Stimulated activated naive CD4-positive, alpha-beta T cell (primary cell): ENCODE measurements at regions not wholly inside any gene's neighbourhood (a gene's known extent, or its start where the extent isn't known, plus 50 kb on each side); places are given as distances from the start of the nearest gene placed in this dataset.
"Not testable (repeated sequence)": the region's sequence is repeated elsewhere in the genome, so short reads cannot be mapped to it uniquely, and the experiment has no call there.

Experiments
- DNase-seq, 6 experiments: peaks; one replicate each; lab custom pipeline; 2025; lab: John Stamatoyannopoulos, UW

DNA sequence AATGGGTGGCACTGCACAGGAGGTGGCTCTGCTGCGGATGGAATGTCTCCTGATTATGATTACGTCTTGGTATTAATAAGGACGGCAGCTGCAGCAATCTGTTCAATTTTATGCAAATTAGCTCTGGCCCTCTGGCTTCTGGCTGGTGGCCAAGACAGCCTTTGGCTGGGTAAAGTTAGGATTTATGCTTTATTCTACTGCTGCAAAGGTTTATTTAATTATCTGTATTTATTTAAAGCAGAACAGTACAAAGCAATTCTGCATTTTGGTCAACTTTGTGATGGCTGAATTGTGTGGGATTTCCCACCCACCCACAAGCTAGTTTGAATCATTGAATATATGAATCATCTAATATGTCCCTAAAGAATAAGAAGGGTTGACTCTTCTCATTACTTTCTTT lies 745.6 kb upstream of the FAM241A start:
- DNase-seq: no peak

DNA sequence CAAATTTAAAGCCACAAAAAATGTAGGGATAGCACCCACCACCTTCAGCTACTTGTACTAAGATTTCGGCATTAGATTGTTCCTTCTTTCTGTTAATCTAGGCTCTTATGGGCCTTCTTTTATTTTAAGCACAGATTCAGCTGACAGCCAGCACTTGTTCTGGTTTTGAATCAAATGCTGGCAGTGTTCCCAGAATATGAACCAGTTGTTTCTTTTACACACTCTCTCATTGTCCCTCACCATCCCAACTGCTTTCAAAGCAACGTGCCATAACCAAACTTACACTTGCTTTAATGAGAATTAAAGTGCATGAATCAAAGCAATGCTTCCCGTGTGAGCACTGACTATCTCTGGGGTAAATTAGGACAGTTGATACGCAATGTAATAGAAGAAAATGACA lies 744.5 kb upstream of the FAM241A start:
- no peak for DNase-seq

DNA sequence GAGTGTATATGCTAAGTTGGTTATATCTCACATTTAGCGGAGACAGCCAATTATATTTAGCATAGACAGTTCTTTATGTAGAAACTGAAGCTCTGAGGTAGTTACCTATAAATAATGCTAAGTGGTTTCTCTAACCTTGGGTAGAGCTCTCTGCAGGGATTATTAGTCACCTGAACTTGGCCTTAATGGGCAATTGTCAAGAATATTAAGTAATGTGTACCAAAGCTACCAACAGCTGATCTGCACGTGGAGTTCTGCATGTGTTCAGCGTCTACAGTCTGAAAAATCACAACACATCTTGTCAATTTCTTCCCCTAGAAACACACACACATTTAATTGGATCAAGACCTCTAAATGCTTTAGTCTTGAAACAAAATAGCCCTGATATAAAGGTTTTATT lies 740.6 kb upstream of the FAM241A start:
- DNase-seq: no peak

DNA sequence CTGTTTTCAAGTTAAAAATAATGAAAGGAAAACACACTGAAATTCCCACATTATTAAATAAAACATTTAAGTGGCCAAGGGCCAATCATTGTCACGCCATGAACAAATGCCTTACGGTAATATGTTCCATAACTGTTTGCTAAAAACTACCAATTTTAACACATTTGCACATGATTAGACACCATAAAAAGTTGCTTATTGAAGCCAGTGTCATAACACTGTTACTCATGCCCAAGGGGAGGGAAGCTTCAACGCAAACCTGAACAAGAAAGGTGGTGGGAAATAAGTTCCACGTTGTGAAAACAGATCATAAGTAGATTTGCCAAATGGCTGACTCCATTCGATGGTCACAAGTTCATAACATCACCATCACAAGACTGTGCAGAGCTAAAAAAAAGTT lies 739.3 kb upstream of the FAM241A start:
- no peak for DNase-seq

DNA sequence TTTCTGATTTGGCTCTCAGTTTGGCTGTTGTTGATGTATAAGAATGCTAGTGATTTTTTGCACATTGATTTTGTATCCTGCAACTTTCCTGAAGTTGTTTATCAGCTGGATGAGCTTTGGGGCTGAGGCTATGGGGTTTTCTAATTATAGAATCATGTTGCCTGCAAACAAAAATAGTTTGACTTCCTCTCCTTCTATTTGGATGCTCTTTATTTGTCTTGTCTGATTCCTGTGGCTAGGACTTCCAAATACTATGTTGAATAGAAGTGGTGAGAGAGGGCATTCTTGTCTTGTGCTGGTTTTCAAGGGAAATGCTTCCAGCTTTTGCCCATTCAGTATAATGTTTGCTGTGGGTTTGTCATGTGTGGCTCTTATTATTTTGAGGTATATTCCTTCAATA lies 734.7 kb upstream of the FAM241A start:
- no peak for DNase-seq

DNA sequence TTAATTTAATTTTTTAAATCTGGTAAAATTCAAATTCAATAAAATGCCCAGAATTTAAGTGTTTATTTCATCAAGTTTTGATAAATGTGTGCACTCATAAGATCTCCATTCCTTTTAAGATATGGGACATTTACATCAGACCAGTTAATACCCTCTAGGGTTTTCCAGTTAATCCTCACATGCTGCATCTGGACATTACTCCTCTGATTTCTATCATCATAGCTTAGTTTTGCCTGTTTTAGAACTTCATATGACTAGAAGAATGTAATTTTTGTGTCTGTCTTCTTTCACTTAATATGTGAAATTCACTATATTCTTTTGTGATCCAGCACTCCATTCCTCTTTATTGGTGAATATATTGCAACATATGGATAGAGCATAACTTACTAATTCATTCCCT lies 727.7 kb upstream of the FAM241A start:
- no peak for DNase-seq

DNA sequence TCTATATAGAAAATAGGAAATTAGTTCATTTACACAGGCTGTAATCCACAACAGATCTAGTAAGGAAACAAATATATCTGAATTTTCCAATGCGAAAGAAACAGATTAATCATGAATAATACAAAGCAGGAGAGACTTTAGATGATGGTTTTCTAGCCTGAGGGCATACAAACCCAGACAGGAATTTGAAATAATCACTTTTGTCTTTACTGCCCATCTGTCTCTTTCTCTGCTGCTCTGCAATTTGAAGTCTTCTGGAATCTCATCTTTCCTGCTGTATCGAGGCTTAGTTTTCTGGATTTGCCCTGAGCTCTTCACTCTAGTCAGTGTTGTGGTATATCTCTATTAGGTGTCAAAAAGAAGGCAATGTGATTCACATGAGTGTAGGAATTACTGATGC lies 711.8 kb upstream of the FAM241A start:
- no peak for DNase-seq

DNA sequence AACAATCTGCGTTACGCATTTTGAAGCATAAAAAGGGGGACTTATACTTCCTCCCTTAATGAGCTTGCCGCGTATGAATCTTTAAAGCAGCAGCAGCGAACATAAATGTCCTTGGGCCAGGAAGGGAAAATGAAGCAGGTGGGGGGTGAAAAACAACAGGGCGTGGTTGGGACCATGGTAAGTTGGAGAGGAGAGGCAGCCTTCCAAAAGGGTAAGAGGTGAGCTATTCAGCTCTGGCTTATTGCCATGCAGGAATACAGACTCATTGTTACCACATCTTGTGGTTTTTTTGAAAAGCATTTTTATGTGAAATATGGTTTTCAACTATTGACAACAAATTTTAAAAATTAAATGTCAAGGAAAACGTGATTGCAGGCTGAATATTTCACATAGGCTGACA lies 710.7 kb upstream of the FAM241A start:
- no peak for DNase-seq

DNA sequence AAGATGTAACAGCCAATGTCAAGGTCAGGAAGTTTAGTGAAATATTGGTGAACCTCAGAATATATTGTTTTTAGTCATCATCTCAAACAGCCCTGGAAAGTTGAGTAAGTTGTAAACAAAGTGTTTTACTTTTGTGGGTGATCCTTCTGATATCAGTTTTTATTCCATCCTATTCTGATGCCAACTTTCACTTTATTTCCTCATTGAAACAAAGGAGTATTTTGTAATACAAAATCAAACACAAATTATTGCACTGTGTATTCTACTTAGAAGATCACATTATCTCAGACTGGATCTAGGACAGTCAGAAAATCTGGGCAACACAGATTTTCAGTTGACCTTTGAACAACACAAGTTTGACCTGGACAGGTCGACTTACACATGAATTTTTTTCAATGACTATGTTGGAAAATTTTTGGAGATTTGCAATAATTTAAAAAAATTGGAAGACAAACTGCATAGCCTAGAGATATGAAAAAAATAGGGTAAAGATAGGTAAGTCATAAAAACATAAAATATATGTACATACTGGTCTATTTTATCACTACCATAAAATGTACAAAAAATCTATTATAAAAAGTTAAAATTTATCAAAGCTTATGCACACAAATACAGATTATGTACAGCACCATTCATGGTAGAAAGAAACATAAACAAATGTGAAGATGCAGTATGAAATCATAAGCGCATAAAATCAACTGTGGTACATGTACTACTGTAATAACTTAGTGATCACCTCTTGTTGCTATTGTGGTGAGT lies 709.1 kb upstream of the FAM241A start:
- no peak for DNase-seq

DNA sequence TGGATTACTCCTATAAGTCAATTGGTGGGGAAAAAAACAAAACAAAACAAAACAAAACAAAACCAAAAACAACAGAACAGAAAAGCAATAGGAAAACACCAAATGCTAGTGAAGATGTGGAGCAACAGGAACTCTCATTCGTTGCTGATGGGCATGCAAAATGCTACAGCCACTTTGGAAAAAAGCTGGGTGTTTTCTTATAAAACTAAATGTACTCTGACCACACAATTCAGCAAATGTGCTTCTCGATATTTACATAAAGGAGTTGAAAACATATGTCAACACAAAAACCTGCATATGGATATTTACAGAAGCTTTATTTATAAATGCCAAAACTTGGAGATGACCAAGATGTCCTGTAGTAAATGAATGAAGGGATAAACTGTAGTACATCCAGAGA lies 703.6 kb upstream of the FAM241A start:
- no peak for DNase-seq

DNA sequence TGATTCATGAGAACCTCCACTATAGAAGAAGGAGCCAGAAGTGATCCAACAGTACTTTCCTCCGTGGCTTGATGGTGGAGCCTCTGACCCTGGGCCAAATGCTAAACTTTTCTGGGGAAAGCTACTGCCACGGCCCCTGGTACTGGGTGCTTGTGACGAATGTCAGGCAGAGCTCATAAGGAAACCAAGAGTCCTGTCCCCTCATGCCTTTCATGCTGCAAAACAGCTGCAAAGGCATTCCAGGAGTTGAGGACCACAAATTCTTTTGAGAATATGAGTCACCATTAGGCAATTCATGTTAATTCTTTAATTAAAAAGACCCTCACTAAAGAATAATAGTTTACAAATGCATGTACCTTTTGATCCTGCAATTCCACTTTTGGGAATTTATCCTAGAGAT lies 700.4 kb upstream of the FAM241A start:
- DNase-seq: not testable (repeated sequence)

DNA sequence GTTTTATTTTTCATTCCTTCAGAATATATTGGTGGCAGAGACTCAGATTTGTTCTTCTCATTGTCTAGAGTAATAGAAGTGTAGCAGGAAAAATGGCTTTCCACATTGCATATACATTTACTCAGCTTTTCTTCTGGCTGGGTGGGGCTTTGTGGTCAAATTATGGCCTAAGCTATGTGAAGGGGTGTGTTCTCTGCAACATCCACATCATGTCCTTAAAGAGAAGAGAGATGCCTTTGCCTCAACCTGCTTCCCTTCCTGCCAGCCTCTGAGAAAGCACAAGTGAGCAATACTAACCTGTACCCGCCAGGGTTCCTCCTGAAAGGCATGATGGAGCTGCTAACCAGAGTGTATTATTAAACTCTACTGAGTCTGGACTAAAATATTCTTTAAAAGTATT lies 695.6 kb upstream of the FAM241A start:
- no peak for DNase-seq

DNA sequence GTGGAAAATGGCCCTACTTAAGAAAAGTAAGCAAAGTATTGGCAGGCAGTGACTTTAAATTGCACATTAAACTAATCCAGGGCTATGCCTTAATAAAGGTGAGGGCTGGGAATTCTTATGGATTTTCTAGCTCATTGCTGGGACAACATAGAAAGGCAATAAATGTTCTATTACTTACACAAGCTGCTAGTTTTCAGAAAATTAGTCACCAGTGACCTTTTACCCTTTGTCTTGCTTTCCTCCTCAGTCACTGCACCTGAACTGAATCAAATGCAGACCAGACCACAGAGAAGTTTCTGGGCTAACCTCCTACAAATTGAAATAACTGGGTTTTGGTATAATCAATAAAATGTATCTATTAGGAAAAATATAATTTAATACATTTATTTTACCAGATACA lies 694.4 kb upstream of the FAM241A start:
- no peak for DNase-seq

DNA sequence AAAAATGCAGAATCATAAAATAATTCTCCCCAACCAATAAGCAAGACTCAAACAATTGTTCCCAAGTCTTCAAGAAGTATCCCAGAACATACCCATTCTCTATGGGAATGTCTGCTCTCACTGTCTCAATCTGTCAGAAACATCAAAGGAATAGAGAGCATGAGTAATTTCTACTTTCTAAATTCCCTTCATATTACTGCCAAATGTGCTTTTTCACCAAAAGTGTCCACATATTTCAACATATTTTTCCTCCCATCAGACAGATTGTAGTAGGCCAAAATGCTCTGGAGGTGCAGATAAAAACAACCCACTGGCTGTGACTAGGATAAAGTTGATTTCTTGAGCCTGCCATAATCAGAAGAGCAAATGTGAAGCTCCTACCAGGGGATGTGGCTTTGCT lies 692.0 kb upstream of the FAM241A start:
- DNase-seq: no peak

DNA sequence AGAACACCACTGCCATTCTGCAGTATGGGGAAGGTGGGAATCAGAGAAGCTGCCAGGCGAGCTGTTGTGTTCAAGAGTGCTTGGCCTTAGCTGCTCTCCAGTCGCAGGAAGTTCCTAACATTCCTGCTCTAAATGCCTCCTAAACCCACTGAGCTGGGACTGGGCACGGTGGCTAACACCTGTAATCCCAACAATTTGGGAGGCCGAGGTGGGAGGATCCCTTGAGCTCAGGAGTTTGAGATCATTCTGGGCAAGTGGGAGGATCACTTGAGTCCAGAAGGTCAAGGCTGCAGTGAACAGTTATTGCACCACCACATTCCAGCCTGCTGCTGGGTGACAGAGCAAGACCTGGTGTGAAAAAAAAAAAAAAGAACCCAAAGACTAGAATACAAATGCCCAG lies 690.3 kb upstream of the FAM241A start:
- DNase-seq: no peak

DNA sequence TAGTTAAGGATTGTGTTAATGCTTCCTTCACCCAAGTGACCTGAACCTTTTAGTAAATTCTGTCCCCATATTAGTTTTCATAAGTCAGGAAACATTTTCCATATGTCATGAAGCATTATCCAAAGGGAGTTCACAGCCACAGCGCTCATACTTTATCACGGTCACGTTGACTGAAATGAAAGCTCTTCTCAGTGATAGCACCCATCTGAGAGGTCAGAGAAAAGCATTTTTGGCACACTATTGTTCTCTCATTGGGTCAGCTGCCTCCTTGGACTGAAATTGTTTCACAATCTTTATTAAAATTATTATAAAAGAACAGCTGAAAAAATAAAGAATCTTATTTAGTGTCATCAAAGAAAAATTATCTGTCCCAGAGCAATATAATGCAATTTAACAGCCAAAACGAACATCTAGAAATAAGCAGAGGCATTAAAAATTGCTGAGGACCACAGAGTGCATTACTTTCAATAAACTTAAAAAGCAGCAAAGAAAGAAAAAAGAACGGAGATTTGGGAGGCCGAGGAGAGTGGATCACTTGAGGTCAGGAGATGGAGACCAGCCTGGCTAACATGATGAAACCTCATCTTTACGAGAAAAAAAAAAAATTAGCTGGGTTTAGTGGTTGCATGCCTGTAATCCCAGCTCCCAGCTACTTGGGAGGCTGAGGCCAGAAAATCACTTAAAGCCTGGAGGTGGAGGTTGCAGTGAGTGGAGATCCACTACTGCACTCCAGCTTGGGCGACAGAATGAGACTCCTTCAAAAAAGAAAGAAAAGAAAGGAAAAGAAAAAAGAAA lies 680.8 kb upstream of the FAM241A start:
- DNase-seq: no peak

DNA sequence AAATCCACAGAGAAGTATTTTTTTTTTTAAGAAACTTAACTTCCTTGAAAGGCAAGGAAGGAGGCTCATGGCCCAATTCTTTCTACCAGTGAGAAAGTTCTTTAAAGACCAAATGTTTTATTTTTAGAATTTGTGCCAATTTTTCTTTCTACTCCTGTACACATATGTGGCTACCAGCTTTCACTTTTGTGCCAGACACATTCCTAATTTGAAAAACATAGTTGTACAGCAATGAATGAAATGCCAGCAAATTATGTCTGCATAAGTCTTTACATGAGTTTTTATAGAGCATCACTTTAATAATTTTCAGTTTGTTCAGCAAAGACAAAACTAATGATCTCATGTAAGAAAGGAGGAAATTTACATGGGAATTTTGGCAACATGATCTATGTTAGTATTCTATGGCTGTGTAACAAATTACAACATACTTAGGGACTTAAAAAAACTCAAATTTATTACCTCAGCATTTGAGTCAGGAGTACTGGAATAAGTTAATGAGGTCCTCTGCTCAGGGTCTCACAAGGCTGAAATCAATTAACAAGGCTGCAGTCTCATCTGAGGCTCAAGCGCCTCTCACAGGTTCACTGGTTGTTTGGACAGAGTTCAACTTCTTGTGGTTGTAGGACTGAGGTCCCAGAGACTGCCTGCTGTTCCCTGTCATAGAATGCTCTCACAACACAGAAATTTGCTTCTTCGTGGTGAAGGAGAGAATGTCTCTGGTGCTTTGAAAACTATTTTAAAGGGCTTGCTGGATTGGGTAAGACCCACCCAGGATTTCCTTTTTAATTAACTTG lies 678.2 kb upstream of the FAM241A start:
- no peak for DNase-seq

DNA sequence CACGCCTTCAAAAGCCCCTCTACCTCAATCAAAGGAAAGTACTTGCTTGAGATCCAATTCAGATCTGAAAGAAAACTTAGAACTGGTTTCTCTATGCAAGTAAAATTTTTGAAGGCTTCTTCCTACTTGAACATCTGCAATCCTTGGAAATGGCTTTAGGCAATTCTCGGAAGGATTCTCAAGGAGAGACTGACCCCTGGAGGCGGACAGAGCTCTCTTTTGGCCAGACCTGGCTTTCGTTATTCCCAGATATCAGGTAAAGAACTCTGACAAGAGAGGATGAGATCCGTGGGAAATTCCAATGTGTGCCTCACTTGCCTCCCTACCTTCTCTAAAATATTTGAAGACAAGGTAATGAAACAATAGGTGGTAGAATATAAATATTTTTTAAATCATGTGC lies 670.3 kb upstream of the FAM241A start:
- no peak for DNase-seq

DNA sequence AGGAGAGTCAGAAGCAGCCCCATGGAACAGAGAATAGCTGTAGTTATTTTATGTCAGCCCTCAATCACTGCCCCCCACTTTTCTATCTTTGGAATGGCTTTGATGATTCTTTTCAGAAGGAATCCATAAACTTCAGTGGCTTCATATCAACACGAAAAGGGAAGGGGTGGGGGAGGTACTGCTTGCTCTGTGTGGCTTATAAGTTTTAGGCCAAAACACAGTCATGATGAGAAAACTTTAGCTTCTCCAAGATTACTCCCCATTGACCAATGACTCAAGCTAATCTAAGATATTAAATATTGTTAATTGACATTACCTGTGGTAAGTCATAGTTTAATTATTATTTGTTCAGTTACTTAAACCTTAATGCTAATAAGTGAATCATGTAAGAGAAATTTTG lies 669.6 kb upstream of the FAM241A start:
- DNase-seq: no peak

DNA sequence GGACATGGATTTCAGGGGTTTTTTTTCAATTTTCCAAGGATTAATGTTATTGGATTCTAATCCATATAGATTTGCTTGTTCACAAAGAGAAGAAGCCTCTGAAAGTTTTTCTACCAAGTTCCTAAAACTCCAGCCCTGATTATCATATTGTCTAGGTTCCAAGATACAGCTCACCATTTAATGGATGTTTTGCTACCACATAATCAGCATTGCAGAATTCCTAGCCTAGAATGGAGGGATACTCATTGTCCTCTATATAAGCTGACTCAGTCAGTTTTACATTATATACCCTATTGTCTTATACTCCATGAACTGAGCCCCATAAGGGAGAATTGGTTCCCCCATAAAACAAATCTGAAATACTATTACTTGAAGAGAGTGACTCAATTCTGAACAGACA lies 664.7 kb upstream of the FAM241A start:
- no peak for DNase-seq

DNA sequence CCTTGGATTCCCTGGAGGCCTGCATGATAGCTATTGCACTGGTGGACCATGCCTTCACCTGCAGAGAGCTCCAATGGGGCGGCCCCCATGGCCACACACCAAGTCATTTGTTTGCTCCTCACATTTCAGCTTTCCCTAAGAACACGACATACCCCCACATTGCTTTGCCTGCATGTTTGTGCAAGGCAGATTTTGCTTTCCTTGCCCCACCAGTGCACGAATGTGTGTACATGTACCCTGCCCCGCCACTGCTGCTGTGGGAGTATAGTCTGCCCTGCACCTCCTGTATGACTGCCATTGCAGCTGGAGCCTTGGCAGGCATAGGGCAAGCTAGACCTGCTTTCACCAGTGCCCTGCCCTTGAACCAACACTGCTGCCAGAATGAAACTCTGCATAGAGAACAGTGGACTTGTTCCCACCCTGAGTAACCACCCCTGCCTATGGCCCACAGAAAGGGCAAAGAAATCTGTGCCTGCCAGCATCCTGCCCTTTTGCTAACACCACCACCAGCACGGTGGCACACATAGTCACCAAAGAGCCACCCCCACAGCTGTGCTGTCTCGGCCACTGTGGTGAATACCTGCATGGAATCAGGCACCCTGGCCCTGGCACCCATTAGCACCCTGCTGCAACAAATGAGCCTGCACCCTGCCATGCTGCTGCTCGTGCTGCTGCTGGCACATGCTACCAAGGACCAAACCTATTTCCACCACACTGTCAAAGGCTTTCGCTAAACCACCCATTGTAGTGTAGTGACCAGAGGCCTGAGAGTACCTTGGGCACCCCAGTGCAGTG lies 661.7 kb upstream of the FAM241A start:
- peak in 1 of 6 experiments; percentile 0 for DNase-seq

DNA sequence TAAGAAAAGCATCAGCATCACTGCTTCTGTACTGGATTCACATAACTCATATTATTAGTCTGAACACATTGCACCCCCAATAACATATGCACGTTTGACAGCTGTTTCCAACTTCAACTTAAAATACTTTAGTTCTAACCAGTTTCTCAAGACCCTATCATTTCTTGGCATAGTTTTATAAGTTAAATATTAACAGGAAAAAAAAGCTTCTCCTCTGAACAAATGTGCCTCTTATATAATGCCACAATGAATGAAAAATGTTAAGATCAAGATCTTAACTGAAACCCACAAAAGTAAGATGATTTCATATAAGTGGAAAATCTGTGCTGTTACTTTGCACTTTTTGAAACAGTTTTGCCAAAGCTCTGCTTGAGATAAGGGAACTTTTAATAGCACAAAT lies 652.8 kb upstream of the FAM241A start:
- DNase-seq: no peak
